ENCODE measurements at regions not wholly inside any gene's neighbourhood (a gene's known extent, or its start where the extent isn't known, plus 50 kb on each side); places are given as distances from the start of the nearest gene placed in this dataset.

DNA sequence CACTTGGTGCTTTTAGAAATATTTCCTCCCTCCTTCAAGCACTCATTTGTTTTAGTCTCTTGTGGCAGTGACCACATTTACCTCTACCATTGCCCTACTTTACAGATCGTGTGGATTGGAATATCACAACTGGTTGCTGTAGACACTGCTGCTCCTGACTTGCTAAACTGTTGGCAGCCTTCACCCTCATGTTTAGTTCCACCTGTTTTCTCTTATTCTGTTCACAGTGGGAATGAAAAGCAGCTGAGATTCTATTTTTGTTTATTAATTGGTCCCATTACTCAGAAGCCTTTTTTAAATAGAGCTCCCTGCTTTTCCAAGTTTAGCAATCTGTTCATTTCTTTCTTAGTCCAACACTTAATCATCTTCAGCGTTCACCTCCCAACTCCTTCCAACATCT, 308.9 kb downstream of the RWDD3 start:
- no peak for TF ChIP-seq CTCF (conservative IDR thresholded peaks at IDR 0.05; ENCODE audit: low read length)
- no peak for TF ChIP-seq EZH2phosphoT487 (IDR thresholded peaks at IDR 0.05; ENCODE audit: borderline replicate concordance)
